ENCODE measurements at regions not wholly inside any gene's neighbourhood (a gene's known extent, or its start where the extent isn't known, plus 50 kb on each side); places are given as distances from the start of the nearest gene placed in this dataset.

DNA sequence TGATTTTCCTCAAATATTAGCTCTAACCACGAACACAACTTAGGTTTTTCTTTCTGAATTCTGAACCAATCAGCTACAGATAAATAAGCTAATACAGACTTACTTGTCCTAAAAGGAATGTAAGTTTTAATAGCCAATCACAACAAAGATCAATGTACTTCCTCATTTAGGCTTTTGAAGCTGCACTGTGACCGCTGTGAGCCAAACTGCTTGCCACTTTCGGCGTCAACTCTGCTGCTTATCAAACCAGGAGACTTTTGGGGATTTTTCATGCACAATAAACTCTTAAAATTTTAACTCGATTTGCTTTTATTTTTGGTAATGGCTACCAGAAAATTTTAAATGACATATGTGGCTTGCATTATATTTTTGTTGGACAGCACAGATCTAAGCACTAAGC lies 92.5 kb downstream of the TMPRSS5 start:
- Histone ChIP-seq H3K27me3 (ENCODE audit: control insufficient read depth, low read length) (no peaks in the 10 kb centered on the region), H3K9me2 (replicated peaks; ENCODE audit: control insufficient read depth, low read length) (no peaks in the 10 kb centered on the region), H3K36me3 (ENCODE audit: control insufficient read depth, low read length) (no peaks in the 10 kb centered on the region), H3K4me3 (ENCODE audit: low read length) (no peak overlapping the region), H3K4me2 (ENCODE audit: low read length) (no peak overlapping the region), H3K4me1 (ENCODE audit: control insufficient read depth, low read length) (no peaks in the 10 kb centered on the region), H3K27ac (ENCODE audit: low read depth, low read length) (no peak overlapping the region), H3K79me2 (ENCODE audit: control insufficient read depth, low read length) (no peaks in the 10 kb centered on the region), H4K20me1 (ENCODE audit: control insufficient read depth, insufficient read depth, low read depth, low read length) (no peaks in the 10 kb centered on the region), H3K9me3 (ENCODE audit: control insufficient read depth, insufficient read depth, low read length) (no peaks in the 10 kb centered on the region), H3F3A (ENCODE audit: control insufficient read depth, insufficient read depth) (no peaks in the 10 kb centered on the region)
- TF ChIP-seq EZH2phosphoT487 (IDR thresholded peaks at IDR 0.05; ENCODE audit: borderline replicate concordance, low read length): no peak
- TF ChIP-seq, protein P1, sequence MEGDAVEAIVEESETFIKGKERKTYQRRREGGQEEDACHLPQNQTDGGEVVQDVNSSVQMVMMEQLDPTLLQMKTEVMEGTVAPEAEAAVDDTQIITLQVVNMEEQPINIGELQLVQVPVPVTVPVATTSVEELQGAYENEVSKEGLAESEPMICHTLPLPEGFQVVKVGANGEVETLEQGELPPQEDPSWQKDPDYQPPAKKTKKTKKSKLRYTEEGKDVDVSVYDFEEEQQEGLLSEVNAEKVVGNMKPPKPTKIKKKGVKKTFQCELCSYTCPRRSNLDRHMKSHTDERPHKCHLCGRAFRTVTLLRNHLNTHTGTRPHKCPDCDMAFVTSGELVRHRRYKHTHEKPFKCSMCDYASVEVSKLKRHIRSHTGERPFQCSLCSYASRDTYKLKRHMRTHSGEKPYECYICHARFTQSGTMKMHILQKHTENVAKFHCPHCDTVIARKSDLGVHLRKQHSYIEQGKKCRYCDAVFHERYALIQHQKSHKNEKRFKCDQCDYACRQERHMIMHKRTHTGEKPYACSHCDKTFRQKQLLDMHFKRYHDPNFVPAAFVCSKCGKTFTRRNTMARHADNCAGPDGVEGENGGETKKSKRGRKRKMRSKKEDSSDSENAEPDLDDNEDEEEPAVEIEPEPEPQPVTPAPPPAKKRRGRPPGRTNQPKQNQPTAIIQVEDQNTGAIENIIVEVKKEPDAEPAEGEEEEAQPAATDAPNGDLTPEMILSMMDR (IDR thresholded peaks at IDR 0.05; ENCODE audit: low read depth, low read length, poor library complexity, severe bottlenecking): no peak

DNA sequence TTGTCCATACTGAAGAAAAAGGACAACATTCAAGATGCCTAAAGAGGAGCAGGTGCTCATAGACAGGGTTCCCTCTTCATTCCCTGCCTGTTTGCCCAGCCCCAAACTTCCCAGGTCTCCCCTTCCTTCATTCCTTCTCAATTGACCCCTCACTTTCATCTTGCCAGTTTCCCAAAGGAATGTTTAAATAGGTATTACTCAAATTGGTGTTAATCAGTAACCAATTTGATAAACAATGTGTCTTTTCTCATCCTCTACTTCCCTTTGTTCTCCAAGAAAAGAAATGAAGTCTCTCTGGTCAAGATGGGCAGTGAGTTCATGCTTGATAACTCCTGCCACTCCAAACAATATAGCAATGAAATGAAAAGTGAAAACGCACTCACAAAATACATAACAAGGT lies 101.9 kb downstream of the TMPRSS5 start:
- Histone ChIP-seq H3K4me1 (ENCODE audit: control insufficient read depth, low read length) (no peaks in the 10 kb centered on the region), H3K27me3 (ENCODE audit: control insufficient read depth, low read length) (no peaks in the 10 kb centered on the region; the same call in 1 of the 2 replicates), H3K36me3 (ENCODE audit: control insufficient read depth, low read length) (no peaks in the 10 kb centered on the region), H3K9me2 (replicated peaks; ENCODE audit: control insufficient read depth, low read length) (no peaks in the 10 kb centered on the region), H3K4me2 (ENCODE audit: low read length) (no peak overlapping the region), H4K20me1 (ENCODE audit: control insufficient read depth, insufficient read depth, low read depth, low read length) (no peaks in the 10 kb centered on the region), H3K9me3 (ENCODE audit: control insufficient read depth, insufficient read depth, low read length) (no peaks in the 10 kb centered on the region), H3K79me2 (ENCODE audit: control insufficient read depth, low read length) (no peaks in the 10 kb centered on the region), H3F3A (ENCODE audit: control insufficient read depth, insufficient read depth) (no peaks in the 10 kb centered on the region), H3K27ac (ENCODE audit: low read depth, low read length) (no peak overlapping the region), H3K4me3 (ENCODE audit: low read length) (no peak overlapping the region)
- TF ChIP-seq EZH2phosphoT487 (IDR thresholded peaks at IDR 0.05; ENCODE audit: borderline replicate concordance, low read length): no peak
- TF ChIP-seq, protein P1 (IDR thresholded peaks at IDR 0.05; ENCODE audit: low read depth, low read length, poor library complexity, severe bottlenecking): no peak

DNA sequence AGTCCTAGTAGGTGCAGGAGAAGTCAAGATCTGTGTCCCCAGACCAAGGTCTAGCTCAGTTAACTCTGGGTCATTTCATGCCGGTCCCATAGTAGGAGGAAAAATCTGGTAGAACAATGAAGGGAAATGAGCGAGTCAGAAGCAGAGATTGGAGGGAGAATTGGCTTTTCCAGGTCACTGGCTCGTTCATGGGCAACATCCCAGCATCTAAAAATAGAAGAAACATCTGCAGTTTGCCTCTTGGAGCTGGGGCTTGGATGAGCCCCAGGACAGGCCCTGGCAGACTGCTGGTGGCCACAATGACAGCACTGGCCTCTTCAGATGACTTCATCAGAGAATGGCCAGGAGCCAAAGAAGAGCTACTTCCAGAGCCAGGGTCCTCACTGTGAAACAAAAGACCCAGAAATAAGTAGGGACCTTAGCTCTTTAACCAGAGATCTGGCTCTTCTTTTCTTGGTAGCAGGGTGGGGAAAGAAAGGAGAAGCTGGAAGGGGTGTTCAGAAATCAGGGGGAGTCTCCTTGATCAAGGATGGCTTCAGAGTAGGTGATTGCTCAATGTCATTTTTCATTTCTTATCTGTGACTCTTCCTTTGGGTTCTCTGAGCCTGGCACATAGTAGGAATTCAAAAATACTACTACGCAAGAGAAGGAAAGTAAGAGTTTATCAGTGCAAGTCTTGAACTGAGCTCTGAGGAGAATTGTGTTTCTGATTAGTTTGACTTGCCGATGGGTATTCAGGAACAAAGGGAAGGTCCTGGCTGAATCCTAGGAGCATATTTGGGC lies 102.6 kb downstream of the TMPRSS5 start:
- Histone ChIP-seq H3K9me3 (ENCODE audit: control insufficient read depth, insufficient read depth, low read length) (no peaks in the 10 kb centered on the region), H3K36me3 (ENCODE audit: control insufficient read depth, low read length) (no peaks in the 10 kb centered on the region), H3F3A (ENCODE audit: control insufficient read depth, insufficient read depth) (no peaks in the 10 kb centered on the region), H3K4me3 (ENCODE audit: low read length) (no peak overlapping the region), H4K20me1 (ENCODE audit: control insufficient read depth, insufficient read depth, low read depth, low read length) (no peaks in the 10 kb centered on the region), H3K27me3 (ENCODE audit: control insufficient read depth, low read length) (no peaks in the 10 kb centered on the region; the same call in 1 of the 2 replicates), H3K4me2 (ENCODE audit: low read length) (no peak overlapping the region), H3K9me2 (replicated peaks; ENCODE audit: control insufficient read depth, low read length) (no peaks in the 10 kb centered on the region), H3K27ac (ENCODE audit: low read depth, low read length) (no peak overlapping the region), H3K79me2 (ENCODE audit: control insufficient read depth, low read length) (no peaks in the 10 kb centered on the region), H3K4me1 (ENCODE audit: control insufficient read depth, low read length) (no peaks in the 10 kb centered on the region)
- TF ChIP-seq EZH2phosphoT487 (IDR thresholded peaks at IDR 0.05; ENCODE audit: borderline replicate concordance, low read length): no peak
- TF ChIP-seq, protein P1 (IDR thresholded peaks at IDR 0.05; ENCODE audit: low read depth, low read length, poor library complexity, severe bottlenecking): no peak
